WTC11 (cell line): ENCODE measurements at regions not wholly inside any gene's neighbourhood (a gene's known extent, or its start where the extent isn't known, plus 50 kb on each side); places are given as distances from the start of the nearest gene placed in this dataset.

Experiments used
- TF ChIP-seq, protein P1 (sequence below): fragments of 200-600 bp; IDR thresholded peaks from 2 replicates; pipeline ENCODE4 v1.8.0; 2022; ENCODE audit warnings: antibody characterized with exemption
- TF ChIP-seq, protein P2 (sequence below): sonication (generic); formaldehyde crosslinking; IDR thresholded peaks from 2 replicates; pipeline ENCODE4 v1.8.0; 2022; ENCODE audit warnings: missing genetic modification reagents
- TF ChIP-seq, protein P3 (sequence below): sonication (generic); formaldehyde crosslinking; IDR thresholded peaks from 2 replicates; pipeline ENCODE4 v1.8.0; 2022; ENCODE audit warnings: mild to moderate bottlenecking, missing genetic modification reagents

DNA sequence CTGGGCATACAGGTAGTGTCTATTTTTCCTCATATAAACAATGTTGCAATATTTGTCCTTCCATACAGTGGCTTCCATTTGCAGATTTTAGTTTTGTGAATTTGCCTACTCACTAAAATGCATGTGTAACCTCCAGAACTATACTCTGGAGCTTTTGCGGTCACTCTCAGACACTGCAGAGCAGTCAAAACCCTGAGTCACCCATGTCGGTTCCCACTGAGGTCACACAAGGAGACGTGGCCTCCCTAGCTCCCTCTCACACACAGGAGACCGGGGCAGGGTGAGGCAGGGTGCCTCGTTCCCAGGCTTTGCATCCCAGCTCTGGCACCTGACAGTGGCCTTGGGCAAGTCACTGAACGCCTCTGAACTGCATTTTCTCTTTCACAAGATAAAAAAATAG is 55.5 kb upstream of the ZNF354A start:
- TF ChIP-seq, protein P1, sequence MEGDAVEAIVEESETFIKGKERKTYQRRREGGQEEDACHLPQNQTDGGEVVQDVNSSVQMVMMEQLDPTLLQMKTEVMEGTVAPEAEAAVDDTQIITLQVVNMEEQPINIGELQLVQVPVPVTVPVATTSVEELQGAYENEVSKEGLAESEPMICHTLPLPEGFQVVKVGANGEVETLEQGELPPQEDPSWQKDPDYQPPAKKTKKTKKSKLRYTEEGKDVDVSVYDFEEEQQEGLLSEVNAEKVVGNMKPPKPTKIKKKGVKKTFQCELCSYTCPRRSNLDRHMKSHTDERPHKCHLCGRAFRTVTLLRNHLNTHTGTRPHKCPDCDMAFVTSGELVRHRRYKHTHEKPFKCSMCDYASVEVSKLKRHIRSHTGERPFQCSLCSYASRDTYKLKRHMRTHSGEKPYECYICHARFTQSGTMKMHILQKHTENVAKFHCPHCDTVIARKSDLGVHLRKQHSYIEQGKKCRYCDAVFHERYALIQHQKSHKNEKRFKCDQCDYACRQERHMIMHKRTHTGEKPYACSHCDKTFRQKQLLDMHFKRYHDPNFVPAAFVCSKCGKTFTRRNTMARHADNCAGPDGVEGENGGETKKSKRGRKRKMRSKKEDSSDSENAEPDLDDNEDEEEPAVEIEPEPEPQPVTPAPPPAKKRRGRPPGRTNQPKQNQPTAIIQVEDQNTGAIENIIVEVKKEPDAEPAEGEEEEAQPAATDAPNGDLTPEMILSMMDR: no peak
- TF ChIP-seq, protein P2, sequence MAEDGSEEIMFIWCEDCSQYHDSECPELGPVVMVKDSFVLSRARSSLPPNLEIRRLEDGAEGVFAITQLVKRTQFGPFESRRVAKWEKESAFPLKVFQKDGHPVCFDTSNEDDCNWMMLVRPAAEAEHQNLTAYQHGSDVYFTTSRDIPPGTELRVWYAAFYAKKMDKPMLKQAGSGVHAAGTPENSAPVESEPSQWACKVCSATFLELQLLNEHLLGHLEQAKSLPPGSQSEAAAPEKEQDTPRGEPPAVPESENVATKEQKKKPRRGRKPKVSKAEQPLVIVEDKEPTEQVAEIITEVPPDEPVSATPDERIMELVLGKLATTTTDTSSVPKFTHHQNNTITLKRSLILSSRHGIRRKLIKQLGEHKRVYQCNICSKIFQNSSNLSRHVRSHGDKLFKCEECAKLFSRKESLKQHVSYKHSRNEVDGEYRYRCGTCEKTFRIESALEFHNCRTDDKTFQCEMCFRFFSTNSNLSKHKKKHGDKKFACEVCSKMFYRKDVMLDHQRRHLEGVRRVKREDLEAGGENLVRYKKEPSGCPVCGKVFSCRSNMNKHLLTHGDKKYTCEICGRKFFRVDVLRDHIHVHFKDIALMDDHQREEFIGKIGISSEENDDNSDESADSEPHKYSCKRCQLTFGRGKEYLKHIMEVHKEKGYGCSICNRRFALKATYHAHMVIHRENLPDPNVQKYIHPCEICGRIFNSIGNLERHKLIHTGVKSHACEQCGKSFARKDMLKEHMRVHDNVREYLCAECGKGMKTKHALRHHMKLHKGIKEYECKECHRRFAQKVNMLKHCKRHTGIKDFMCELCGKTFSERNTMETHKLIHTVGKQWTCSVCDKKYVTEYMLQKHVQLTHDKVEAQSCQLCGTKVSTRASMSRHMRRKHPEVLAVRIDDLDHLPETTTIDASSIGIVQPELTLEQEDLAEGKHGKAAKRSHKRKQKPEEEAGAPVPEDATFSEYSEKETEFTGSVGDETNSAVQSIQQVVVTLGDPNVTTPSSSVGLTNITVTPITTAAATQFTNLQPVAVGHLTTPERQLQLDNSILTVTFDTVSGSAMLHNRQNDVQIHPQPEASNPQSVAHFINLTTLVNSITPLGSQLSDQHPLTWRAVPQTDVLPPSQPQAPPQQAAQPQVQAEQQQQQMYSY (CRISPR knock-in tag): no peak
- TF ChIP-seq, protein P3, sequence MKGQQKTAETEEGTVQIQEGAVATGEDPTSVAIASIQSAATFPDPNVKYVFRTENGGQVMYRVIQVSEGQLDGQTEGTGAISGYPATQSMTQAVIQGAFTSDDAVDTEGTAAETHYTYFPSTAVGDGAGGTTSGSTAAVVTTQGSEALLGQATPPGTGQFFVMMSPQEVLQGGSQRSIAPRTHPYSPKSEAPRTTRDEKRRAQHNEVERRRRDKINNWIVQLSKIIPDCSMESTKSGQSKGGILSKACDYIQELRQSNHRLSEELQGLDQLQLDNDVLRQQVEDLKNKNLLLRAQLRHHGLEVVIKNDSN (CRISPR knock-in tag): no peak
